SK-N-DZ (cell line): ENCODE measurements at regions not wholly inside any gene's neighbourhood (a gene's known extent, or its start where the extent isn't known, plus 50 kb on each side); places are given as distances from the start of the nearest gene placed in this dataset.
"Not testable (repeated sequence)": the region's sequence is repeated elsewhere in the genome, so short reads cannot be mapped to it uniquely, and the experiment has no call there.

ENCODE experiments used
- DNase-seq: peaks from one replicate; pipeline ENCODE4 v3.0.0-alpha.2; 2015; ENCODE audit warnings: low spot score

DNA sequence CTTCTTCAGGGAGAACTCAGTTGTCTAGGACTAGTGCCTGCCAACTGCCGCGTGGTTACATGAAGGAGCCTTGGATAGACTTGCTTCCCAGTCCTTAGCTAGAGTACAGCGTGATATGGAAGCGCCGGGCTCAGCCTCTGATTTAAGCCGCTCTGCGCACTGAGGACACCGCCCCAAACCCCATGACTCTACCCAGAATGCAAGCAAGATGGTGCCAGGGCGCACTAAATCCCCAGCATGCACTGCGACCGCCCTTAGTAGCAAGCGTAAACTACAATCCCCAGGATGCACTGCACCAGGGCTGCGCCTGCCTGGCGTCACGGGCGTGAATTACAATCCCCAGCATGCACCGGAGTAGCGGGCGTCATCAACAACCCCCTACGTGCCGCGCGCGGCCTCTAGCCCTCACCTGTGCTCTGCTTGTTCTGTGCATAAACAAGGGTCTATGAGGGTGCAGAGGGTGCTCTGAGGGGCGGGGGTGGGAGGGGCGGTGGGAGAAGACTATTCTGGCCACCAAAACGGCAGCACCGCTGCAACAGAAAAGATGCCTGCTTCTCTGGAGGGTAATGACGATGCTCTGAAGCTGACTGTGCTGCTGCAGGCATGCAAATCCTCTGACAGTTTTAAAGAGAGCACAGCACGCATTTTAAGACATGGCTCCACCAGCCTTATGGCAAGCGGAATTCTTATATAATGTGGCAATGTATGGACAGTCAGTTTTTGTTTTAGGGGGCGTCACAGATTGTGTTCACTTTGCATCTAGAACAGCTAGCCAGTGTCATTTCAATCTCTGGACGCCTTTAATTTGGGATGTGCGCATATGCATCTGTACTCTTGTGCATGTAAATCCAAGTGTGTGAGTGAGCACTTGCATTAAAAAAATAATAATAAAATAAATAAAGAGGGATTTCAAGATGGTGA lies 282.5 kb upstream of the MYT1L start:
- DNase-seq = peak; percentile 97

DNA sequence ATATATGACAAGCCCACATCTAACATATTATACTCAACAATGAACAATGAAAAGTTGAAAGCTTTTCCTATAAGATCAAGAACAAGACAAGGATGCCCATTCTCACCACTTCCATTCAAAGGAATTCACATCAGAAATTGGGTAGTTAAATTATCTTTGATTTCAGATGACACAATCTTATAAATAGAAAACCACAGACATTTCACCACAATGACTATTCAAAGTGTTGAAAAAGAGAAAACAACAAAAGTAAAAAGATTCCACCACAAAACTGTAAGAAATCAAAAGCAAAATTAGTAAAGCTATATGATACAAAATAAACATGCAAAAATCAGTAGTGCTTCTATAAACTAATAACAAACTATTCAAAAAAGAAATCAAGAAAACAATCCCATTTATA lies 279.7 kb upstream of the MYT1L start:
- DNase-seq = no peak

DNA sequence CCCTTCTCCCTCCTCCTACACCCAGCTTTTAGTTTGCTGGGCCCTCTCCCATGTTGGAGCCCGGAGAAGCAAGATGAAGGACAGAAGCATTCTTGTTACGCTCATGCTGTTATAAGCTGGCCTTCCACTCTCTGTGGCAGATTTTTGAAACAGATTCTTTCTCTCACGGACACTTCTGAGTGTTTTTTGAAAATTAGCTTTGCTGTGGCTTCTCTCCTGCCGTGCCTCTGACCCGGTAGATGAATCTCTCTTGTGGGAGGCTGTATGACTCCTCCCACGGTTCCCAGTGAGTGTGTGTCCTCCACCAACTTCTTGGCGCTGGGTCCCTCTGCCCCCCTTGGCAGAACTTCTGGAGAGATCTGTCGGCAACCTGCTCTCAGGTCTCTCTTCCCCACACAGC lies 269.3 kb upstream of the MYT1L start:
- DNase-seq = no peak

DNA sequence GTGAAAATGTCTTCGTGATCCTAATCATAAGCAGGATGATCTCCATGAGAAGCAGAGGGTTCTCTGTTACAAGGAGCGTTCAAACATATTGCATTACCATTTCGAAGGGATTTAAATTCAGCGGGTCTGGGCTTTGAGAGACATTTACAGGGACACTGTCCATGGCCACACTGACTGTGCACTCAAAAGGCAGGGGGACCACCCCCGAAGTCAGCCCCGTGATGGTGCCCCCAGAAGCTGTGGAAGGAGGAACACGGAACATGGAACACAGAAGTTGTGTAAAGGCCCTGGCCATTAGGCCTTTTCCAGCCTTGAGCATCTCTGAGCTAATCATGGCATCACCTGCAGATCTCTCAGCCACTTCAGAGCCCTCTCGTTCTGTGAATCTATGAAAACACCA lies 268.4 kb upstream of the MYT1L start:
- no peak for DNase-seq

DNA sequence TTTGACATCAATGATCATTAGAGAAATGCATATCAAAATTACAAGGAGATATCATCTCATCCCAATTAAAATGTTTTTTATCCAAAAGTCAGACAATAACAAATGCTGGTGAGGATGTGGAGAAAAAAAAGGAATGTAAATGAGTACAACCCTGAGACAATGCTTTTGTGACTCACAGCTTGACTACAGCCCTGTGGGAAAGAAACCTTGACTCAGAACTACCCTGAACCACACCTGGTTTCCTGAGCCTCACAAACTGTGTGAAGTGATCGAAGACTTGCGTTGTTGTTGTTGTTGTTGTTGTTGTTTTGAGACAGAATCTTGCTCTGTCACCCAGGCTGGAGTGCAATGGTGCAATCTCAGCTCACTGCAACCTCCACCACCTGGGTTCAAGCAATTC lies 266.6 kb upstream of the MYT1L start:
- DNase-seq = no peak

DNA sequence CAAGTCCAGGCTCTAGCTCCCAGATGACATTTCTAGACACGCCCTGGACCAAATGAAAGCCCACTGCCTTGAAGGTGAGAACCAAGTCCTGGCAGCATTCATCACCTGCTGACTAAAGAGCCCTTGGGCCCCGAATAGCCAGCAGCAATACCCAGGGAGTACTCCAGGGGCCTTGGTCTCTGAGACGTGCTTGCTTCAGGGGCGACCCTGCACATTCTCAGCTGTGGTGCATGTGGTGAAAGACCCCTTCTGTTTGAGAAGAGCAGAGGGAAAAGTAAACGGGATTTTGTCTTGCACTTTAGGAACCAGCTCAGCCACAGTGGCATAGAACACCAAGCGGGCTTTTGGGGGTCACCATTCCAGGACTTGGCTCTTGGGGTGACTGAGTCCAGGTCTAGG lies 260.5 kb upstream of the MYT1L start:
- no peak for DNase-seq

DNA sequence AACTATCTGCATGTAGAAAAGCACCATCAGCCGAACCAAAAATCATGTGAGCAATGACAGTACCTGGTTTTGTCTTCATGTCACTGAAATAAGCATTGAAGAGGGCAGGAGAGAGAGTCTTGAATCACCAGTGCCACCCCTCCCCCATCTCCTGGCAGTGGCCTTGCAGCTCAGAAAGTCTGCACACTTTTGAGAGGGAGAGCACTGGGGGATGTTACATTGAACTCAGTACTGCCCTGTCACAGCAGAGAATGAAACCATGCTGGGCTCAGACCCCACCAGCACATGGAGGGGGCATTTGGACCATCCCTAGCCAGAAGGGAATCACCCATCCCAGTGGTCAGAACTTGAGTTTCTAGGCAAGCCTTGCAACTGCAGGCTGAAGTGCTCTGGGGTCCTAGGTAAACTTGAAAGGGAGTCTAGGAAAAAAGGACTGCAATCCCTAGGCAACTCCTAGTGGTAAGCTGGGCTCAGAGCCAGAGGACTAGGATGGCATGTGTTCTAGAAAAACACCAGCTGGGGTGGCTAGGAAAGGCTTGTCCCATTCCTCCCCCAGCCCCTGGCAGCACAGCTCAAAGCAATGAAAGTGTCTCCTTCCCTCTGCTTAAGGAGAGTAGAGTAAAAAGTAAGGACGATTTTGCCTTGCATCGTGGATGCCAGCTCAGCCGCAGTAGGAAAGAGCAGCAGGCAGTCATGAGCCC lies 259.9 kb upstream of the MYT1L start:
- no peak for DNase-seq

DNA sequence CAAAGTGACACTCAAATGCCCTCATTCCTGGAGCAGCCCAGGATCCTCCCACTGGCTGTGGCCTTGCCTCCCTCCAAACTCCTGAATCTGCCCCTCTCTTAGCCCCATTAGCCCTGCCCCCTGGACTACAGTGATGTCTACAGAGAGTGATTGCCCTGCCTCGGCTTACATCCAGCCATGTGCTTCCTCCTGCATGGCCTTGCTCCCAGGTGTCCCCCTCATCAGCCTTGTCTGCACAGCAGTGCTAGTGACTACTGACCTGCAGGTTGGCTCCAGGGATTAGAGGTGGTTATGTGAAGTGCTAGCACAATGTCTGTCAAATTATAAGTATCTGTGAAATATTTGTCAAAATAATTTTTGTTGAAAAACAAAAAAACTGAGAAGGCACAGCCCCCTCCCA lies 259.1 kb upstream of the MYT1L start:
- DNase-seq = no peak

DNA sequence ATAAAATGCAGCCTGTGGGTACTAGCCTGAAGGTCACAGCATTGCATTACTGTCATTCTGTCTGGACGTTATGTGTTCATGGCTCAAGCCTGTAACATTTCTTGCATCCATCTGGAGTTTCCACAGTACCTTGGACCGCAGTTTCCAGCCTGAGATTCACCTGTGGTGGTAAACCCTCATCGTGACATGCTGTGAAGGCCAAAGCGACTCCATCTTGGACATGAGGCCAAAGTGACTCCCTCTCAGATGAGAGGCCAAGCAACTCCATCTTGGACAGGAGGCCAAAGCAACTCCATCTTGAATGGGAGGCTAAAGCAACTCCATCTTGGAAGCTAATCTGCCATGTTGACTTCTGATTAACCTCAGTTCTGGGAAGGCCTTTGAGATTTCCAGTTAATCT lies 257.7 kb upstream of the MYT1L start:
- DNase-seq = no peak

DNA sequence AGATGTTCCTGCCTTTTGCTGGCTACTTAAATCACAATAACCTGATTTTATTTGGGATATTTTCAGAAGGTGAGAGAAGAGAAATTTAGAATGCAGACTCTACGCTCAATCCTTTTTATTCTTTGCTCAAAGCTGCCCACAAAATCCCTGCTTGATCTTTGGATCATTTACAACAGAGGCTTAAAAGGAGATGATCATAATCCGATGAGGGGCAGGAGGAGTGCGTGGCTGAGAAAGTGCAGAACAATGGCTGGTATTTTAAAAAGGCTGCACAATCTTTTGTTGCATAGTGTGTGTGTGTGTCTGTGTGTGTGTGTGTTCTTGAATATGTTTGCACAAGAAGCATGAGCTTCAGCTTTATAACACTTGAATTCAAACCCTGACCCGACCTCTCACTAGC lies 256.3 kb upstream of the MYT1L start:
- no peak for DNase-seq

DNA sequence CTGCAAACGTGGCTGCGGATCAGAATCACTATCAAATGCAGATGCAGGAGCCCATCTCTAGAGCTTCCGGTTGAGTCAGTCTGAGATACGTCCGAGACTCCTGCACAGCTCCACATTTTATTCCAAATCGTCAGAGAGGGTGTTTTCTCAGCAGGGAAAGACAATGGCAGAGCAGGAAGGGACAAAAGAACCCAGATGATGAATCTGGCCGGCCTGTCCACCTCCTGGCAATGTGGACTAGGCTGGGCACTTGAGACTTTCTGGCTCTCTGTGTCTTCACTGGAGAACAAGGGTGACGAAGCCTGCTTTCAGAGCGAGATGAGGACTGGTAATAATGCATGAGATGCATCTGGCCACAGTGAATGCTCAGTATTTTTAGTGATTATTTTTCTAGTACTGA lies 255.9 kb upstream of the MYT1L start:
- no peak for DNase-seq

DNA sequence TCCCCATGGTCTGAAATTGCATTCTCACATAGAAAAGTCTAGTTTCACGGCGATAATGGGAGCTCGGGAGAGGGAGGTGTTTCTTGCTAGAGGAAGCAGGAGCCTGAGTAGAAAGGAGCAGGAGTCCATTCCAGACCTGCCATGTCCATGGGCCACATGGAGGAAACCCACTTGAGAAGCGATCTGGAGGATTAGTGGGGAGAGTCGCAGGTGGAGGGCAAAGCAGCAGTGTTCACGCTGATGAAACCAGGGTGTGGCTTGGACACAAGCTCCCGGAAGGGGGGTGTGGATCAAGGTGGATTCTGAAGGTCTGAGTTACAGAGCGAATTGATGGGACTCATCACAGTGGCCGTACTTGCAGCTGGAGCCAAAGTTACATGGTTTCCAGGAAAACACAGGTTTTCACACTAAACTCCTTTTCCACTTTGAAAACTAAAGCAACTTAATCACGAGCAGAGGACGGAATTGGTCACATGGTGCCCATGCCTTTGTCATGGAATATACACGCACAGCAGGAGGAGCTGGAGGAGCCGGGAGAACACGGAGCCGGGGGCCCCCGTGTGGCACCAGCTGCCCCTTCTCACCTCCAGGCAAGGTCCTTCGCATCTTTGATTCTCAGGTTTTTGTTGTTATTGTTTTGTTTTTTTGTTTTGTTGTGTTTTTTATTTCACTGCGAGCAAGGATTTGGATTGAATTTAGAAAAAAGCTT lies 255.1 kb upstream of the MYT1L start:
- DNase-seq = no peak

DNA sequence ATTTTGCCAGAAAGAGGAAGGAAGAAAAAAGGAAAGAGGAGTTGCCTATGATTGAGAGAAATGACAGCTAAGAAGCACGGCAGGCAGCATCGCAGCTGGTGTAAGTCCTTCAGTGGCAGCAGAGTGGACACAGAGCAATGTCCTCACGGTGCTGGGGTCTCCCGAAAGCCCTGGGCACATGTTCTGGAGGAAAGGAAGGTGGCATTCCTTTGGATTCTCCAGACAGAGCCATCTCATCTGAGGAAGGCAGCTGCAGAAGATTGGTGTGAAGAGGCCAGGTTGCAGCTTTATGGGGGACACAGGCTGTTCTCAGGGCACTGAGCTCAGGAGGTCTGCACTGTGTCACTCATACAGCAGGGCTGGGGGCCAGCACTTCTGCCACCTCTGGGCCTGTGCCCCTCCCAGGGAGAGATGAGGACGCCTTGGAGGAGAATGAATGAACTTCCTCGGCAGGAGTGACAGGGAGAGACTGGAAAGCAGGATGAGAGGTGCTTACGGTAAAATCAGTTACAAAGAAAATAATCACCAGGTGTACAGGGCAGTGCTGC lies 252.0 kb upstream of the MYT1L start:
- no peak for DNase-seq

DNA sequence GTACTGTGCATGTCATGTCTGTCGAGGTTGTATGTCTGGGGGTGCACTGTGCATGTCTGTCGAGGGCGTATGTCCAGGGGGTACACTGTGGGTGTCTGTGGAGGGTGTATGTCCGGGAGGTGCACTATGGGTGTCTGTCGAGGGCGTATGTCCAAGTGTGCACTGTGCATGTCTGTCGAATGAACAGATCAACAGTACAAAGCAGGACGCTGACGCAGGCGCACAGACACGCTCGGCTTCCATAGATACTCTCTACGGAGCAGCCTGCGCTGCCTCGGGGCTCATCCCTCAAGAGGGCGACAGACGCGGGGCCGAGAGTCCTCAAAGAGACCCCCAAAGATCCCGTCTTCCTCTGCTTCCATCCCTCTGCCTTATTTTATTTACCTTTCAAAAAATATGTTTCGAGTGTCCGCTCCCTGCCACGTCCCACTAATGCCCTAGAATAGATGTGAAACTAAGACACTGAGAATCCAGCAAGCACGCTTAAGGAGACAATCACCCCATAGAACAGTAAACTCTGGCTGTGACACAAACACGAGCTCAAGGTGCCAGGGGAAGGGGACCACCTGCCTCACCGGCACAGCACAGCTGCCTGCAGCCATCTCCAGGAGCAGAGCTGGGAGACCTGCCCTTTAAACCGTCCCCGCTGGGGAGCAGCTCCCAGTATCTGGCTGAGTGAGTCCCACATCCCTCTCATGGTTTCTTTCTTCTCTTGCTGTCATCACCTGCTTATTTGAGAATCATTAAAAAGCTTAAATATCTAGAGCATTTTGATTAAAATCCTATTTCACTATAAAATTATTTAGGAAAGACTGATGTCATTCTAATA lies 250.5 kb upstream of the MYT1L start:
- no peak for DNase-seq

DNA sequence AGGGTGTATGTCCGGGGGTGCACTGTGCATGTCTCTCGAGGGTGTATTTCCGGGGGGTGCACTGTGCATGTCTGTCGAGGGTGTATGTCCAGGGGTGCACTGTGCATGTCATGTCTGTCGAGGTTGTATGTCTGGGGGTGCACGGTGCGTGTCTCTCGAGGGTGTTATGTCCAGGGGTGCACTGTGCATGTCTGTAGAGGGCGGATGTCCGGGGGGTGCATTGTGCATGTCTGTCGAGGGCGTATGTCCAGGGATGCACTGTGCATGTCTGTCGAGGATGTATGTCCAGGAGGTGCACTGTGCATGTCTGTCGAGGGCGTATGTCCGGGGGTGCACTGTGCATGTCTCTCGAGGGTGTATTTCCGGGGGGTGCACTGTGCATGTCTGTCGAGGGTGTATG lies 249.8 kb upstream of the MYT1L start:
- DNase-seq = not testable (repeated sequence)

DNA sequence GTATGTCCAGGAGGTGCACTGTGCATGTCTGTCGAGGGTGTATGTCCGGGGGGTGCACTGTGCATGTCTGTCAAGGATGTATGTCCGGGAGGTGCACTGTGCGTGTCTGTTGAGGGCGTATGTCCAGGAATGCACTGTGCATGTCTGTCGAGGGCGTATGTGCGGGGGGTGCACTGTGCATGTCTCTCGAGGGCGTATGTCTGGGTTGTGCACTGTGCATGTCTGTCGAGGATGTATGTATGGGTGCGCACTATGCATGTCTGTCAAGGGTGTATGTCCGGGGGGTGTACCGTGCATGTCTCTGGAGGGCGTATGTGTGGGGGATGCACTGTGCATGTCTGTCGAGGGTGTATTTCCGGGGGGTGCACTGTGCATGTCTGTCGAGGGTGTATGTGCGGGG lies 249.3 kb upstream of the MYT1L start:
- DNase-seq = no peak

DNA sequence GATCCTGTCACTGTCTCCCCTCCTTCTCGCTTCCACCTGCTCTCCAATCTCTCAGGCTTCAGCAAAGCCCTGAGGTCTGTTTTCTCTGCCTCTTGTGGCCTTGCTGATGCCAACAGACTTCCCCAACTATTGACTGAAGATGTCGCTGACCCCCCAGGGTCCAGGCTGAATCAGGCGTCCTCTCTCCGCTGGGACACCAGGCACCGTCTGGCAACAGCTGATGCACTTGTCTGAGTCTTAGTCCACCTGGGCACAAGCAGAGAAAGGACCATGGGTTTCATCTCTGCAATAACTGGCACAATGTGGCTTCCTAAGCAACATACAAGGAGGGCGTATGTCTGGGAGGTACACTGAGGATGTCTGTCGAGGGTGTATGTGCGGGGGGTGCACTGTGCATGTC lies 248.7 kb upstream of the MYT1L start:
- no peak for DNase-seq

DNA sequence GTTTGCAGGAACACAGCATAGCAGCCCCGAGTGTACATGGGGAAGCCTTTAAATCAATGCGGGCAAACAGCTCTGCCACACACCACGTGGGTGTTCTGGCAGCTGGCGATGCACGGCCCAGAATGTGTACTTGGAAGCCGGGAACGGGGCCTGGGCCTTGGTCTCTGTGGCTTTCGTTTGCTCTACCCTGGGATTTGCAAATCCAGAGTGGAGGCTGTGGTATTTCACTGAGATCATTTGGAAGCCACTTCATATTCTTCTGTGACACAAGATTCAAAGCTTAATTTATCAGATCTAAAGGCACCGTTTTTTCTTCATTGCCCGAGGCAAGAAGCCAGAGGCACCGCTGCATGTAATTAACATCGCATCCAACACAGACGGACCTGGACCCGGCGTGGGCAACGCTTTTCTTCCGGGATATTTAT lies 246.3 kb upstream of the MYT1L start:
- DNase-seq = peak; percentile 26

DNA sequence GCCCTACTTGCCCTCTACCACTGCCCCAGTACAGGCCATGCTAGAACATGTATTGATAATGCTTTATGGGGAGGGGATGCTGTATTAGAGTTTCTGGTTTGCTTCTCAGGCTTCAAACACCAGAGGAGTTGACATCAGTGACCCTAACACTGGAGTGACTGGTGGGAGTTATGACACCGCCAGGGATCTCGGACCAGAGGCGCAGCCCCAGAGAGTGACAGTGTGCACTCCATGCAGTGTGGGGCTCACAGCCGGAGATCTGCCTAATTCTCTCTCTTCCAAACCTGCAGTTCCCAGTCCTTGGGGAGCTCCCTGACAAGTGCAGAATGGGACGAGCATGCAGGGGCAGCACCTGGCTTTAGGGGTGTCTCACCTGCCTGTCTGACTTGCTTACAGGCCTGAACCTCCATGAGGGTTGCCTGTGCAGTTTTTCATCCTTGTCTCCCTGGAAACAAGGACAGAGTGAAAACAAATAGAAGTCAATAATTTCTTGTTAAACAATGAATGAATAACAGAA lies 244.9 kb upstream of the MYT1L start:
- no peak for DNase-seq

DNA sequence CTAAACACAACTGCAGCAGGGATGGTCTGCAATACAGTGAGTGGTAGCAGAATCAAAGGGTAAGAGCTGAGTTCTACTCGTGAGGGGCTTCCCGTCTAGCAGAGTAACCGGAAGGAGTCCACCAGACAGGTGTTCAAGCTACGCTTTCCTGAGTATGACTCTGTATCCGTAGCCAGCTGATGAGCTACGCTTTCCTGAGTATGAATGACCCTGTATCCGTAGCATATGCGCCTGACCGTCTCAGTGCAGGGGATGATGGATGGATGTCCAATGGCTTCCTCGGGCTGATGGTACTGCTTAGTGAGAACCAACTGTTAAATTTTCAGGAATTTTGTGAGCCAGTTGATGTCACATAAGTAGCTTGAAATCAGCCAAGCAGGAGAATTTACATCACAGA lies 244.1 kb upstream of the MYT1L start:
- no peak for DNase-seq
